Astrocyte of the cerebellum (primary cell): ENCODE measurements at regions not wholly inside any gene's neighbourhood (a gene's known extent, or its start where the extent isn't known, plus 50 kb on each side); places are given as distances from the start of the nearest gene placed in this dataset.

Experiments
- DNase-seq: peaks from one replicate; pipeline ENCODE4 v3.0.0-alpha.2; 2011; ENCODE audit warnings: low read depth
- H3K4me3 ChIP-seq: 2 replicates; pipeline ENCODE4 v1.5.1; 2011; ENCODE audit warnings: mild to moderate bottlenecking, low read depth, low read length, moderate library complexity
- CTCF ChIP-seq: IDR thresholded peaks from 2 replicates; pipeline ENCODE4 v1.5.1; 2012; ENCODE audit warnings: low read length, low read depth, moderate library complexity, mild to moderate bottlenecking; ENCODE audit errors: missing control alignments
- in situ Hi-C: cut with HindIII; loops from 2 replicates; pipeline ENCODE4 v1.10.0; 2017; ENCODE audit warnings: low sequenced_read_pairs

- DNase-seq: no peak
- H3K4me3 ChIP-seq: no peak overlapping the region
- no peak for TF ChIP-seq CTCF
- in situ Hi-C loops: loop anchor here (25.0 kb wide), 1 partner anchor 342 kb away; no protein-coding TSS in a partner anchor
Measured at GRCh38 chr17:77454242-77455095, 313.7 kb downstream of the SEC14L1 start.

GRCh38 chr17:77455111-77455890, 314.5 kb downstream of the SEC14L1 start:
- no peak for TF ChIP-seq CTCF
- H3K4me3 ChIP-seq: no peak overlapping the region
- peak; percentile 96 for DNase-seq
- in situ Hi-C loops: loop anchor here (25.0 kb wide), 1 partner anchor 343 kb away; no protein-coding TSS in a partner anchor

GRCh38 chr17:77455891-77456260, 315.1 kb downstream of the SEC14L1 start:
- H3K4me3 ChIP-seq: no peak overlapping the region
- in situ Hi-C loops: loop anchor here (25.0 kb wide), 1 partner anchor 344 kb away; no protein-coding TSS in a partner anchor
- no peak for TF ChIP-seq CTCF
- DNase-seq: no peak

GRCh38 chr17:77456271-77456950, 315.6 kb downstream of the SEC14L1 start:
- in situ Hi-C loops: loop anchor here (25.0 kb wide), 1 partner anchor 344 kb away; no protein-coding TSS in a partner anchor
- DNase-seq: no peak
- no peak for TF ChIP-seq CTCF
- no peak overlapping the region for H3K4me3 ChIP-seq

GRCh38 chr17:77456951-77457548, 316.3 kb downstream of the SEC14L1 start:
- no peak for DNase-seq
- in situ Hi-C loops: loop anchor here (25.0 kb wide), 1 partner anchor 345 kb away; no protein-coding TSS in a partner anchor
- TF ChIP-seq CTCF: no peak
- H3K4me3 ChIP-seq: no peak overlapping the region
